ENCODE measurements at regions not wholly inside any gene's neighbourhood (a gene's known extent, or its start where the extent isn't known, plus 50 kb on each side); places are given as distances from the start of the nearest gene placed in this dataset.
A peak's percentile ranks its signal among the peaks of the same experiment; 100 is the strongest.

DNA sequence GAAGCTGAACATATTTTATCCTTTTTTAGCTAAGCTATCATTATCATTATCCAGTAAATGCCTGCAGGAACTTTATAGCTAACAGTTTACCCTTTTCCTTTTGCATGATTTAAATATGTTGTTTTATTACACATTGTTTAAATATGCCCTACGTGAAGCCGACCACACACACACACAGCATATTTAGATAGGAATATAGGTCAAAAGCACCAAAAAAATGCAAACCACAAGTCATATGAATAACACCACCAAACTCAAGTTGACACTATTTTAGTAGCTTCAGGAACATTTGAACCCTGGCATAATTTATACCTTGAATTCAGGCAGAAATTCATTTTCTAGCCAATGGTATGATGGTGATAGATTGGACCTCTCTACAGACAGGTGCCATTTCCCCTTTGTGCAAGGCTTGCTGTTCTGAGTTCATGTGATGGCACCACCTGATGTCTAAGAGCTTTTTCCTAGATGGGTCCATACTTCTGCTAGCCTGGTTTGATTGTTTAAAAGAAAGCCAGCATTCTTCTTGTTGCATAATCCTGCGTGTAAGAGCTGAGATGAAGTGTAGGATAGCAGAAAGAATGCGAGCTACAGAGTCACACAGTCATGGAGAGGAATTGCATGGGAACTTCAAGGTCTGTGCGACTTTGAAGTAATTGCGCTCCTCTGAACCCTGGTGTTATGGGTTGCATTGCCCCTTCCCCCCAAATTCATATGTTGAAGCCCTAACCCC, 454.8 kb upstream of the SOX5 start:
- DNase-seq: no peak

DNA sequence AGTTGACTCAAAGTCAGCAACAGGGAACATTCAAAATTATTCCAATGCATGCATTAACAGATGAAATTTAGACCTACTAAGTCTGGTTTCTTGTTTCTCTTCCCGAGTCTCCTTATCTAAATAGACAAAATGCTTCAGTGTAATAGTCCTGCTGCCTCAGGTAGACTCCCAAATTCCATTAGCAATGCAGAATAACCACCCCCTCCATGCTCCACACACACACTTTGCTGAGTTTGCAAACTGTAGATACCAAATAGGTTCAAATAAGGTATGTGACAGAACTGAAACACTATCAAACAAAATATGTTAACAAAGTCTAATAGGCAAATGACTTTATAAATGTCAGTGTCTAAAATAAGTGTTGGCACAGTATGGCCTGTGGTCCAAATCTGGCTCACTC, 451.1 kb upstream of the SOX5 start:
- DNase-seq: no peak

DNA sequence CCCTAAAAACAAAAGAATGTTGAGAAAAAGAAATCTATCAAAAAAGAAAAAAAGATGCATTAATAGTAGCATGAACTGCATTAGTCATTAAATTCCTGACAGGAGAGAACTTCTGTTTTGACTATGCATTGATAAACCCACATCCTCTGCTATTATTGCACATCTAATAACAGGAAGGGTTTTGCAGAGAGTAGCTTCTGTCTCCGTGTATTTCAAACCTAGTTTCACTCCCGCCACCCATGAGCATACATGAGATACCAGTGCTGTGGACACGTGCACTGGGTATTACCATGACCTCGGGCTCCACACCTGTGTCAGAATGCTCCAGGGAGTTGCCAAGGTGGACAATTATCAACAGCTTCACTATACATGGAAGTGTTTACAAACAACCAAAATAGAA, 449.1 kb upstream of the SOX5 start:
- DNase-seq: no peak

DNA sequence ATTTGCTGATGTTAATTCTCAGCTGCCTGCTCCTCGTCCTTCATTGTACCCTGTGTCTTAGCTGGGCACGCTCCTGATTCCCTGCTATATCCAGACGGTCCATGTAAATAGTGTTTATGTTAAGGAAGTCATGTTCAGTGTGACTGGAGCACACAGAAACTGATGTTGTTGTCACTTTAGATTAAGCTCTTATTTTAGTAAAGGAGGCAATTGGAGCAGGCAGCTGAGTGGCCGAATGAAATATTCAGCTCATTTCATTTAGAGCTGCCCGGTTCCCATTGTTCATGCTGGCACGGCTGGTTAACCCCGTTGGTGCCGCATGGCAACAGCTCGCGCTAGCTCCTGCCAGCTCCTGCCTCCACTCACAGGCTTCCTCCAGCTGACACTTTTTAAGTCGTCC, 446.8 kb upstream of the SOX5 start:
- DNase-seq: no peak

DNA sequence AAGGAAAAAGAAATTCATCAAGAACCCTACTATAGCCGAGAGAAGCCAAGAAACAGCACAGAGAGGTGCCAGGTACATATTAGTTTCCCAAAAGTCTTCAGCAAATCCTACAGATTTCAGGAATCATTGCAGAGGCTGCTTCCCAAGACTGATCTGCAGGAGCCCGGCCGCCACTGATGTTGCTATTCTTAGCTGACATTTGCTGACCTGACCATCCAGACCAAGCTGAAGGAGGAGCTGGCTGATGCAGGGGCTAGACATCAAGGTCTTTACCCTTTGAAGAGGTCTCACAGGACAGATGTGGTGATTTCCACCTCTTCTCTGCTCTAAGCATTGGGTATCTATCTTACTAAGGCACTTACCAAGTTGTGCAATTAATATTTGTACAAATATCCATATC, 444.8 kb upstream of the SOX5 start:
- no peak for DNase-seq

DNA sequence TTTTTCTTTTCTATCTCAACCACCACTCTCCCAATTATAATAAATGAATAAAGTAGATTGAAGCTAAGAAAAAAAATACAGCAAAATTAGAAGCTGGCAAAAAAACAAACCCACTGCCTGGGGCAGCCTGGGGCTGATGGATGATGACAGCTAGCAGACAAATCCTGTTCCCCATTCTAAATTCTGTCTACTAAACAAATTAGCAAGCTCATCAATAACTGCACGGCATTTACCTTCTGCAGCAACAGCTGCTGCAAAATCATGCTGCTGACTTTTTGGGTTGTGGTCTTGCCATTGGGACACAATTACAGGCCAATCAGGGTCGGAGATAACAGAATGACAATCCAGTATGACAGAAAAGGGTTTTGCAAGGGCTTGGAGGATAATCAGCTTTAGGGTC, 443.6 kb upstream of the SOX5 start:
- no peak for DNase-seq

DNA sequence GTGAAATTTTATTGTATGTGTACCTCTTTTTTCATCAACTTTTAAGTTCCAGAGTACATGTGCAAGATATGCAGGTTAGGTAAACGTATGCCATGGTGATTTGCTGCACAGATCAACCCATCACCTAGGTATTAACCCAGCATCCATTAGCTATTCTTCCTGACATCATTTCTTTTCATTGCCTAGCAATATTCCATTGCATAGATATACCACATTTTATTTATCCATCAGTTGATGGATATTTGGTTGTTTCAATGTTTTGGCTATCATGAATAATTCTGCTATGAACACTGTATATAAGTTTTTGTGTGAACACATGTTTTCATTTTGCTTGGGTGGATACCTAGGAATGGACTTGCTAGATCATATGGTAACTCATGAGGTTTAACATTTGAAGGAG, 439.9 kb upstream of the SOX5 start:
- DNase-seq: no peak

DNA sequence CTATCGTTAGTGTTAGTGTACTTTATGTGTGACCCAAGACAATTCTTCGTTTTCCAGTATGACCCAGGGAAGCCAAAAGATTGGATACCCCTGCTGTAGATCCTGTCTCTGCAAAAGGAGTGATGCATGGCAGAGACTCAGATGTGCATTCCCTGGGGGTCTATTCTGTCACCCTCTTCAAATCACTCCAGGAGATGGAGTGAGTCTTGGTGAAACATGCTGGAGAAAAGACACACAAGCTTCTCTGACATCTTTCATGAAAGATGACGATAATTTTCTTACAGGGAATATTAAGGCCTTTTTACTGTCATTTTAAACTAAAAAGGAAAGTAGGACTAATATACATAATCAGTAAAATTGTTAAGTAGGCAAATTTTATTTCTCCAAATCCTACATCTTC, 437.9 kb upstream of the SOX5 start:
- no peak for DNase-seq

DNA sequence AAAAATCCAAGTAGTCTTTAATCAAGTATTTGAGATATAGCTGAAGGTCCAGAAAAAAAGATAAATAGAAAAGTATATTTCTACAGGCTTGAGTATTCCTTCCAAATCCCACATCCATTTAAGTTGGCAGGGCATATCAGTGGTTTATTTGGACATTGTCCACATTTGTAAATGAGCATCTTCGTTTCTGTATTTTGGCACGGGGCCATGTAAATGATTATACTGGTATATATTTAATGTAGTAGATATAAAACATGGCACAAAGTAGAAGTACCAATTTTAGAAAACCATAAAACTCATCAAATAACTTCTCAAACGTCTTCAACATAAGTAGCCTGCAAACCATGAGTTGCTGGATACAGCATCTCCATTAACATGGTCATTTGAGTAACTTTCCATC, 437.4 kb upstream of the SOX5 start:
- no peak for DNase-seq

DNA sequence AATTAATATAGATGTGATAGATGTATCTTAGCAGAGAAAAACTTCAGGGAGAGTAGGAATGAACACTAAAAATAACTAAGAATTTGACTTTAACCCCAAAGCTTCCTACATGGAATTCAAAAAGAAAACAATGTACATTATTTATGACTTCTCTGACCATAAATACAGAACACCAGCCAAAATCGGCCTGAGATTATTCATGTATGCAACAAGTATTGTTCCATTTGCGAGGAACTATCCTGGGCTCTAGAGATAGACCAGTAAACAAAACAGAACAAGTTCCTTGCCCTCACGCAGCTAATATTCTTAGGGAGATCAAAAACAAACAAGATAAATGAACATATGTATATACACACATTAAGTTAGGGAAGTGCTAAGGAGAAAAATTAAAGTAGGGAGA, 432.3 kb upstream of the SOX5 start:
- DNase-seq: no peak

DNA sequence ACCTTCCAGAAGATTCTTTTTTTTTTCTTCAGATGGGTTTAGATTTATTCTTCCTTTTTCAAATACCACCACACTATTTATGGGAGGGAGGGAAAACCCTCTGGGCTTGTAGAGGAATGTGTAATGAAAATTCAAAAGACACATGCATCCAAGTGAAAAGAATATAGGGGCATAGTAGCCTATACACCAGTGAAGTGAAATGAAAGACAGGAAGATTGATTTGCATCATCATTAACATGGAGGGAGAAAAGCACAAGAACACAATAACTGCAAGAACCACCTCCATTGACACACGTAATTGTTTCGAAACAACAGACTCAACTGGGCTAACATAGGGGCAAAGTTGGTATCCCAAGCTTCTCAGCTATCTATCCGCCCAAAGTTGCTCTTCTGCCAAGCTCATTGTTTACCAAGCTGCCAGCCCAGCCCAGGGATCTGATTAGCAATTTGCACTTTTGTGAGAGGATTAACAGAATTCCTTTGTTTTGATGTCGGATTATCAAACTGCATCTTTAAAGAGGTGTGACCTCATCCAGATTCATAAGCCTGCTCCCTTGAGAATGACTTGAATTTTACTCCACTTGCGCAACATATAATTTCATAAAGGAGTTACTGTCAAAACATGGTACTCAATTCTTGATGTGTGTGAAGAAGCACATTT, 430.5 kb upstream of the SOX5 start:
- no peak for DNase-seq

DNA sequence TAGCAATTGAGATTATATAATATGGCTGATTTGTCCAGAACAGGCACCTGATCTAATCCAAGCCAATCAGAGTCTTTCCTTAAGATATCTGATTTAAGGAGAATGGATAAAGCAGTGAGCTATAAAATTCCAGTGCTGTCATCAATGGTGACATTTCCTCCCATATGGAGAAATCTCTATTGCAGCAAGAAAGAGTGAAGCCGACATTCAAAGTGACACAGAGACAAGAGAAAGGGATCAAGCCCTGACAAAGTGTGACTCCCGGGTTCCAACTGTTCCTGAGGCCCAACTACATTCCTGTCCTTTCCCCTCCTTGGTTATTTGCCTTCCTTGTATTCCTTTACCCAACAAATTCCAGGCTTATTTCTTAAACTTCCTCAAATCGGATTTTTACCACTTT, 430.0 kb upstream of the SOX5 start:
- DNase-seq: no peak

DNA sequence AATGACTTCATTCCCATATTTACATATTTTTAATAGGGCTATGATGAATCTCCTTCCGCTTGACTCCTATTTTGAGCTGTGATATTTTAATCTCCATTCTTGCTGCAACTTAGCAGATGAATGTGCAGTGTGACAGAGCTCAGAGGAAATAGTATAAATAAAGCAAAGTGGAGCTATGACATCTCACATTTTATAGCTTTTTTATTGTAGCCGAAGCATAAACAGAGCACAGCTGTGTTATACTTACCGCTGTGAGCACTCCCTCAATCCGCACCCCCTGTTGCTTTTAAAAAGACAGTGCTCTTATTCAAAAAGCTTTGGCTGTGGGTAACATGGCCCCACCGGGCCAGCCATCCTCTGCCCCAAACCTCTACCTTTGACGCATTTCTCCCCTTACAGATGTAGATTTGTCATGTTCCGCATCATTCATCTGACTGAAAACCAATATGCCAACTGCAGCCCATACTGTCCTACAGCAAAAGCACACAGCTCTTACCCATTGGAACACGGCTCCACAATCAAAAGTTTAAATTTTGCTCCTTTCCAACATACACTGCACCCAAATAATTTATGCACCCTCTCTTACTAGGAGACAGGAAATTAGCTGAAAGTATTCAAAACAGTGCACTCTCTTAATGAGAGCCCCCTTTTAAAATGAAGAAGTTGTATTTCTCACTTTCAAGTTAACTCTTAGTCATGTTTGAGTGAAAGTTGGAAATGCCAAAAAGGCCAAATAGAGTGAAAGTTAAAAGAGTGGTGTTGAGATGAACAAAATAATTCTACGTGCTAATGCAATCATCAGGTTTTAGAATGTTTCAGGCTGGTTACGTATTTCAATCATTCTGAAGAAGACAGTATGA, 429.3 kb upstream of the SOX5 start:
- no peak for DNase-seq

DNA sequence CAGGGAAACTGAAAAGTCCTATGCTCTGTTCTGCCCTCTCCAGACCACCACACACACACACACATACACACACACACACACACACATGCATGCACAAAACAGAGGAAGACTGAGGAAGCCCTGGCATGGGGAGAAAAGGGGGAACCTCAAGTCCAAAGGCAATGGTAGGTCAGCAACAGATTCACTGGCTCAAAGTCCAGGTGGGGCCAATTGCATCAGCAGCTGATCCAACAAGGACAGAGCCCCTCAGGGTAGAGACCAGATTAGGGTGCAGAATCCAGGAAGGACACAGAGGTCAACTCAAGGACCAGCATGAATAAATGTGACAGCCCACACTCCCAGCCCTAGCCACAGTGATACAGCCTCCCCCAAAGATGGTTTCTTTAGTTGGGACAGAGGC, 425.0 kb upstream of the SOX5 start:
- DNase-seq: no peak

DNA sequence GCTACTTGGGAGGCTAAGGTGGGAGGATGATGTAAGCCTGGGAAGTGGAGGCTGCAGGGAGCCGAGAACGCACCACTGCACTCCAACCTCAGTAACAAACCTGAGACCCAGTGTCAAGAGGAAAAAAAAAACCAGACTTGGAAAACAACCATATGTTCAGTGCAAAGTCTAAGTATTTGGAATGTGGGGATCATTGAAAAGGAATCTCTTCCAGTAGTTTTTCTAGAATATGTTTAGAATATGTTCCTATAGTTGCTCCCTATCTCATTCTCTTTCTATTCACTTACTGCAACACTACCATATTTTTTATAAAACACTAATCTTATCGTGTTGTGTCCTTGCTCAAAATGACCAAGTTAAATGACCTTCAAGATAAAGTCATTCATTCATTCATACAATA, 423.5 kb upstream of the SOX5 start:
- no peak for DNase-seq

DNA sequence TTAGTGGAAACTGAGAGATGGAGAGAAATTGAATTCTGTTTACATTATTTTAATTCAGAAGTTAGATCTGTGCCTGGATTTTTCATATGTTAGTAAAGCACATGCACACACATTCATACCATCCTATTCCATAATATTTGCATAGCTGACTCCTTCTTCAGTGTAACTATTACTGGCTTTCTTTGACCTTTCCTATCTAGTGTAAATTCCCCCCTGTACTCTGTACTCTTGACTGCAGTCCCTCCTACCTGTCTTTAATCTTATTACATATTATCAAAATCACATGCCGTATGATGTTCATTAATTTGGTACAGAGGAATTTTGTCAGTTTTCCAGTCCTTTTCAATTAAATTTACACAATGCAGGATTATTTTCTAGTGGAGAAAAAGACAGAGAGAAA, 417.0 kb upstream of the SOX5 start:
- DNase-seq: no peak

DNA sequence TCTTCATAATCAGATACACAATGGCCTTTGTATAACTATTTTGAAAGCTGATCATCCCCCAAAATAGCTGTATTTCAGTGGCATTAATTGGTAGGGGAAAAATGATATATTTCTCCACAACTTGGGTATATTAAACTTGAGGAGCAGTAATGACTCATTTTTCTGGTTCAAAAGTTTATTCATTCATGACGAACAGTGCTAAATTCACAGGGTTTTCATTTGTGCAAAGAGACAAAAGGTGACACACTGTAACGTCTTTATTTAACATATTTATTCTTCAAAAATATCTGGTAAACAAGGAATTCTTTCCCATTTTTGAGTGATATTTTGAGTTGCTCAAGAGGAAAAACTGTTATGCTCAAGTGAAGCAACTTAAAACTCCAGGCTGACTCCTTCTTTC, 415.5 kb upstream of the SOX5 start:
- DNase-seq: no peak

DNA sequence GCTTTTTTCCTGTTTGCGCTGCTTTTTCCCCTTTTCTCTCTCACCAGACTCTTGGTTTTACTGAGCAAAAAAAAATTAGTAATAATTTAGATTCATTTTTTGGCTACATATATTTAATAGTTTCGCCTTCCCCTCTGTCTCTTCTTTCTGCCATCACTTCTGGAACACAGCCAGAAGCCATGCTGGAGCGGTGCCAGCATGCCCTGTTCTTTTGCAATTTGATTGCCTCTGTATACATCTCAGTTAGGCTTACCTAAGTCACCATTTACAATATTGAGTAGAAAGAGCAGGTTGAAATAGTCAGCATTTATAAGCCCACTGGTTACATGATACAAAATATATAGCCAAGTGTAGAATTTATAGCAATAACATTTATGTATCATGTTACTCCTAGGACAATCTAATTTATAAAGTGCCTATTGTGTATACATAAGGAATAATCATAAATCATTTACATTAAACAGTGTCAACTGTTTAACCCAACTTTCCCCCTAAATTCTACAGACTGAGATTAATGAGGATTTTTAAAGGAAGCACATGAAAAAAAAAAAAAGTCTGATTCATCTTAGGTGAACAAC, 413.8 kb upstream of the SOX5 start:
- DNase-seq: peak; percentile 59

DNA sequence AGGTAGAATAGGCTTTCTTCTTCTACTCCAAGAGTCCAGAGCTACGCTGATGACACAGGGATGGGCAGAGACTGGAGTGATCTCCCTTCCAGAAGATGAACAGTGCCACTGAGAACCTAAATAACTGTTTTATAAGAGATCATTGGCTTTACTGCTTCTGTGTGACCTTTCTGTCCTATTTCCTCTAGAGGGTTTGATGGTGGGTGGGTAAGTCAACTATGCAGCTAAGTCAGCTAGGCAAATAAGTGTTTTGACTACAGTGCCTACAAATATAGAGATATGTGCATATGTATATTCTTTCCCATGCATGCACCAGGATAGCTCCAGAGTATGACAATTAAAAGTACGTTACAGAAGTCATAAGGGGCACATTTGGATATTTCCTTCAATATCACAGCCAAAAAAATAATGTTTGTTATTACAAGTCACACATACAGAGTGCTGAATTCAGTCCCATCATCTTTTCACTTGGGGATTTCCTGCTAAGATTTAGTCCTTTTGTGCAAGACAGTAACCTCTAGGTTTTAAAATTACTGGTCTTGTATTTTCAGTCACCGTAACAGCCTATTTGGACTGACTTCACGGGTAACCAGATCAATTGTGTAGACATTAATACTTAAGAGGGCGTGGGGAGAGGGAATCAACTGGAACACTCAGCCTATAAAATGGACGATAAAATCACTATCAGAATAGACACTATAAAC, 412.6 kb upstream of the SOX5 start:
- DNase-seq: no peak

DNA sequence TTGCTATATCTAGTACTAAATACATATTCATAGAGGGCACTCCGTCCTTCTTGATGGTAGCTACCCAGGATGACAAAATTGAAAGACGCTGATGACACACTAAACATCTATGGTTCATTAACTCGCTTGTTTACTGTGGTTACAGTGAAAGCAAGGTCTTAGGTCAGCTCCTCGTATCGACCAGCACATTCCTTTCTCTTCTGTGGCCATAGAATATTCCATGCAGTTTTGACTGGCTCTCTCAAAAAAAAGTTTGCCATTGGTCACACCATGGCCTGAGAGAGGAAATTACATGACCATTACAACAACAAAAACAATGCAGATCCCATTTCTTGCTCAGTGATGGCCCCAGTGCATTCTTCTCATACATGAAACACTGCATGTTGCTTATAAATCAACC, 411.4 kb upstream of the SOX5 start:
- DNase-seq: no peak

DNA sequence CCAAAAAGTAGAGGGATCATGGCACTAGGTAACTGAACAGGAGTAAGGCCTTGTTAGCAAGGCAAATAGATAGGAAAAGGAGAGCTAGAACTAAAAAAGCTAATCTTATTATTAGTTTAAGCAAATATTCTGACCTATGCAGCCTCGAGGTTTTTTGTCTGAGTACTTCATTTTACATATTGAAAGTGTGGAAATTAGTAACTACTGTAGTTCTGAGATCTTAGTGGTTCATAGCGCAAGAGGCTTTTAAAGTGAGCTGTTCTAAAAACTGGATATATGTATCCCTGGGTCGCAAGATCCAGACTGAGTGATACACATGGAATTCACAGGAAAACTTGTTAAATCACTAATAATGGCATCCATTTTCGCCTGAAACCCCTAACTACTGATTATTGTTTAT, 411.0 kb upstream of the SOX5 start:
- no peak for DNase-seq

DNA sequence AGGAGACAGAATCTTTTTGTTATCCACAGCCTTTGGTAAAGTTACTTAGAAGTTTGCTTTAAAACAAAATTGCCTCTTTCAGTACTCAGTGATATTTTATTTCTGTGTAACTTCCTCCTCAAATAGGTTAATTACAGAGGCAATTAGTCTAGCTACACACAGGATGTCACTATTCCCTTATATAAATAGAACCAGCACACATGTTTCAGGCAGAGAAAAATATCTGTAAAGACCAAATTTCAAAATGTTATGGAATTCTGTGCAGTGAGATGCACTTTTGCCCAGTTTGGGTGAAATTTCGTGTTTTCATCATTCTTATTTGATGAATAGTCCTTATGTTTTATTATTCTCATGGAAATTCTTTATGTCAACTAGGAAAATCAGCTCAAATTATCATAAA, 410.6 kb upstream of the SOX5 start:
- peak; percentile 31 for DNase-seq

DNA sequence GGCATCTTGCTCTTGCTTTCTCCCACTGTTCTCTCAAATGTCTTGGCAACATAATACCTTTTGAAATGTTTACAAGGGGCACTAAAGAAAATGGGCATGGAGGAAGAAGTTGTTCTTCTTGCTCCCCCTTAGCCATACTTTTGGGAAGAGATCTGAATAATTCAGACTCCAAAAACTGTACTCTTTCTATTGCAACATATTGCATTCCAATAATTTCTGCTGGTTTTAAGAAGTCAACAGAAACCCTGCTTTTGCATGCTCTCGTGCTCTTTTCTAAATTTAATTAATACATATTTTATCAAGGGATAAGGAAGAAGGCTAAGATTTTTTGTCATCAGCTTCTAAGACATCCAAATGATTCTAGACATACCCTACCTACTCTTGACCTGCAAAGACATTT, 409.9 kb upstream of the SOX5 start:
- DNase-seq: no peak
